ENCODE measurements at regions not wholly inside any gene's neighbourhood (a gene's known extent, or its start where the extent isn't known, plus 50 kb on each side); places are given as distances from the start of the nearest gene placed in this dataset.

DNA sequence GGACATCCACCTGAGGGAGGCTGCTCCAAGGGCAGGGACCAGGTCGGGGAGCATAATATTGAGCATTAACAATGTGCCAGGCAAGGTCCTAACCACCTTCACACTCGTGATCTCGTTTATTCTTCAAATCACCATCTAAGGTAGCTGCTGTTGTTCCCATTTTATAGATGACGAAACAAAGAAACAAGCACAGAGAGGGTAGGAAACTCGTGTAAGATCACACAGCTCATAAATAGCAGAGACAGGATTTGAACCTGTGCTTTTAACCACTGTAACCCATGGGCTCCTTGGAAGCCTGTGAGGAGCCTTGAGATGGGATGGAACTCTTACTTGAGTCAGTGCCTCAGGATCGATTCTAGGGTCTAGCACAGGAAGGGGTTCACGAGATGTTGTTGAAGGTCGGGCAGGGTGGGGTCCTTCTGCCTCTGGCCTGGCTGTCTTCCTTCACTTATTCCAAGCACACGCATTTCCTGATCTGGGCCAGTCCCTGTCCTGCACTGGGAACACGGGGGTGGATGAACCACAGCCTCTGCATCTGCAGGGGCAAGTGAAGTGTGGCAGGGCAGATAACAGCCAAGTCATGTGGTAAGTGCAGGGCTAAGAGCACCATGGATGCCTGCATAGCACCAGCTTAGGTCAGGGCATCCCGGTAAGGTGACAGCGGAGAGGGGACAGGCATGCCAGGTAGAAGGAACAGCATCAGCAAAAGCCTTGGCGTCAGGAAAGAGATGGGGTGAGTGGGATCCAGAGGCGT, 188.1 kb downstream of the MELK start:
- H3K27ac ChIP-seq (ENCODE audit: low read length in 2 of 2) = no peak overlapping the region
- CTCF ChIA-PET = no interaction called here
- WGBS (ENCODE audit: insufficient coverage) = 78% methylated on average over 13 of the region's 14 CpGs
- H3K36me3 ChIP-seq (replicated peaks in 1 of 2; ENCODE audit: control extremely low read depth in 1 of 2, control insufficient read depth in 1 of 2, extremely low read depth in 1 of 2, insufficient read depth in 2 of 2, low read length in 1 of 2) = no peaks in the 10 kb centered on the region
- H2AFZ ChIP-seq (ENCODE audit: insufficient read depth, low read depth, low read length, poor library complexity, severe bottlenecking) = no peak overlapping the region
- intact Hi-C loops (cut with micrococcal nuclease) = no loop called here
- peaks cover 47% of the 10 kb centered on the region for H3K27me3 Mint-ChIP-seq
- no peak overlapping the region for H3K4me3 ChIP-seq (ENCODE audit: control extremely low read depth in 1 of 5, extremely low read depth in 1 of 5, insufficient read depth in 1 of 5, low read depth in 2 of 5, low read length in 4 of 5)
- no peak overlapping the region for H3K27ac Mint-ChIP-seq
- peaks cover 5 to 10% of the 10 kb centered on the region in 2 donors for H3K4me1 ChIP-seq (ENCODE audit: control insufficient read depth in 2 of 2, insufficient read depth in 2 of 2, low read length in 2 of 2)
- H3K4me3 Mint-ChIP-seq = no peak overlapping the region
- peaks cover 0 to 31% (median 9%) of the 10 kb centered on the region in 4 experiments for H3K27me3 ChIP-seq (replicated peaks in 1 of 4; ENCODE audit: control extremely low read depth in 1 of 4, control insufficient read depth in 3 of 4, insufficient read depth in 4 of 4, low read length in 3 of 4)
- POLR2A ChIA-PET = no interaction called here
- TF ChIP-seq EZH2 (IDR thresholded peaks at IDR 0.05; ENCODE audit: borderline replicate concordance, insufficient read depth, low read depth, low read length, poor library complexity, severe bottlenecking) = no peak
- TF ChIP-seq, protein P1, sequence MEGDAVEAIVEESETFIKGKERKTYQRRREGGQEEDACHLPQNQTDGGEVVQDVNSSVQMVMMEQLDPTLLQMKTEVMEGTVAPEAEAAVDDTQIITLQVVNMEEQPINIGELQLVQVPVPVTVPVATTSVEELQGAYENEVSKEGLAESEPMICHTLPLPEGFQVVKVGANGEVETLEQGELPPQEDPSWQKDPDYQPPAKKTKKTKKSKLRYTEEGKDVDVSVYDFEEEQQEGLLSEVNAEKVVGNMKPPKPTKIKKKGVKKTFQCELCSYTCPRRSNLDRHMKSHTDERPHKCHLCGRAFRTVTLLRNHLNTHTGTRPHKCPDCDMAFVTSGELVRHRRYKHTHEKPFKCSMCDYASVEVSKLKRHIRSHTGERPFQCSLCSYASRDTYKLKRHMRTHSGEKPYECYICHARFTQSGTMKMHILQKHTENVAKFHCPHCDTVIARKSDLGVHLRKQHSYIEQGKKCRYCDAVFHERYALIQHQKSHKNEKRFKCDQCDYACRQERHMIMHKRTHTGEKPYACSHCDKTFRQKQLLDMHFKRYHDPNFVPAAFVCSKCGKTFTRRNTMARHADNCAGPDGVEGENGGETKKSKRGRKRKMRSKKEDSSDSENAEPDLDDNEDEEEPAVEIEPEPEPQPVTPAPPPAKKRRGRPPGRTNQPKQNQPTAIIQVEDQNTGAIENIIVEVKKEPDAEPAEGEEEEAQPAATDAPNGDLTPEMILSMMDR (IDR thresholded peaks at IDR 0.05) = no peak
- no peaks in the 10 kb centered on the region for H3K4me1 Mint-ChIP-seq
- peaks cover 0 to 11% (median 0%) of the 10 kb centered on the region in 3 donors for H3K9me3 ChIP-seq (ENCODE audit: control extremely low read depth in 1 of 3, control insufficient read depth in 2 of 3, insufficient read depth in 1 of 3, low read length in 2 of 3)
- H4K20me1 ChIP-seq (ENCODE audit: control insufficient read depth, insufficient read depth, low read length, poor library complexity, severe bottlenecking) = no peaks in the 10 kb centered on the region
- H3K4me2 ChIP-seq (replicated peaks; ENCODE audit: low read depth, low read length, poor library complexity, severe bottlenecking) = no peak overlapping the region
- ATAC-seq (ENCODE audit: low read depth) (no peak), DNase-seq (no peak)
- H3K79me2 ChIP-seq (ENCODE audit: control insufficient read depth, insufficient read depth, low read length) = no peaks in the 10 kb centered on the region
- no peaks in the 10 kb centered on the region for H3K9me3 Mint-ChIP-seq (ENCODE audit: insufficient read depth)
- H3K9ac ChIP-seq (ENCODE audit: low read length) = no peak overlapping the region

GRCh38 chr9:36762958-36763357, 190.3 kb downstream of the MELK start:
- ChIA-PET POLR2A (interaction anchor here (0.7 kb wide), 1 partner anchor 12 kb away, joined by 3 read pairs; no protein-coding TSS in a partner anchor), CTCF (interaction anchor here (1.5 kb wide), 1 partner anchor 34 kb away, joined by 5 read pairs; no protein-coding TSS in a partner anchor)
- Histone ChIP-seq H3K4me3 (ENCODE audit: control extremely low read depth in 1 of 5, extremely low read depth in 1 of 5, insufficient read depth in 1 of 5, low read depth in 2 of 5, low read length in 4 of 5) (no peak overlapping the region), H3K79me2 (ENCODE audit: control insufficient read depth, insufficient read depth, low read length) (no peaks in the 10 kb centered on the region), H3K4me2 (replicated peaks; ENCODE audit: low read depth, low read length, poor library complexity, severe bottlenecking) (no peak overlapping the region), H3K9ac (ENCODE audit: low read length) (no peak overlapping the region), H3K9me3 (ENCODE audit: control extremely low read depth in 1 of 3, control insufficient read depth in 2 of 3, insufficient read depth in 1 of 3, low read length in 2 of 3) (peaks cover 0 to 11% (median 0%) of the 10 kb centered on the region in 3 donors), H3K27ac (ENCODE audit: low read length in 2 of 2) (no peak overlapping the region), H3K4me1 (ENCODE audit: control insufficient read depth in 2 of 2, insufficient read depth in 2 of 2, low read length in 2 of 2) (peaks cover 5 to 12% of the 10 kb centered on the region in 2 donors), H3K36me3 (replicated peaks in 1 of 2; ENCODE audit: control extremely low read depth in 1 of 2, control insufficient read depth in 1 of 2, extremely low read depth in 1 of 2, insufficient read depth in 2 of 2, low read length in 1 of 2) (no peaks in the 10 kb centered on the region), H4K20me1 (ENCODE audit: control insufficient read depth, insufficient read depth, low read length, poor library complexity, severe bottlenecking) (no peaks in the 10 kb centered on the region), H2AFZ (ENCODE audit: insufficient read depth, low read depth, low read length, poor library complexity, severe bottlenecking) (no peak overlapping the region), H3K27me3 (replicated peaks in 1 of 4; ENCODE audit: control extremely low read depth in 1 of 4, control insufficient read depth in 3 of 4, insufficient read depth in 4 of 4, low read length in 3 of 4) (peaks cover 0 to 23% (median 8%) of the 10 kb centered on the region in 4 experiments)
- intact Hi-C loops (cut with micrococcal nuclease) = no loop called here
- no peak overlapping the region for H3K4me3 Mint-ChIP-seq
- no peak for DNase-seq
- 72% methylated on average over 9 of the region's 10 CpGs for WGBS (ENCODE audit: insufficient coverage)
- H3K4me1 Mint-ChIP-seq = no peaks in the 10 kb centered on the region
- peaks cover 32% of the 10 kb centered on the region for H3K27me3 Mint-ChIP-seq
- TF ChIP-seq, protein P1 (IDR thresholded peaks at IDR 0.05) = no peak
- TF ChIP-seq EZH2 (IDR thresholded peaks at IDR 0.05; ENCODE audit: borderline replicate concordance, insufficient read depth, low read depth, low read length, poor library complexity, severe bottlenecking) = no peak
- no peak for ATAC-seq (ENCODE audit: low read depth)
- H3K27ac Mint-ChIP-seq = no peak overlapping the region
- no peaks in the 10 kb centered on the region for H3K9me3 Mint-ChIP-seq (ENCODE audit: insufficient read depth)
